ENCODE measurements at regions not wholly inside any gene's neighbourhood (a gene's known extent, or its start where the extent isn't known, plus 50 kb on each side); places are given as distances from the start of the nearest gene placed in this dataset.
"Not testable (repeated sequence)": the region's sequence is repeated elsewhere in the genome, so short reads cannot be mapped to it uniquely, and the experiment has no call there.

DNA sequence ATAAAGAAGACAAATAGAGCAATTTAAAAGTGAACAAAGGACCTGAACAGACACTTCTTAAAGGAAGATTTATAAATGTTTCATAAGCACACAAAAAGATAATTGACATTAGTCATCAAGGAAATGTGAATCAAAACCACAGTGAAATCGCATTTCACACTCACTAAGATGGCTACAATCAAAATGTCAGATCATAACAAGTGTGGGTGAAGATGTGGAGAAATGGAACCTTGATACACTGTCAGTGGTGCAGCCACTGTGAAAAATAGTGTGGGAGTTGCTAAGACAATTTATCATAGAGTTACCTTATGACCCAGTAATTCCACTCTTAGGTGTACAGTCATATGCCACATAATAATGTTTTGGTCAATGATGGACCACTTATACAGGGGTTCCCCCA, 54.5 kb upstream of the HTR4 start:
- DNase-seq (ENCODE audit: low read depth) = no peak

DNA sequence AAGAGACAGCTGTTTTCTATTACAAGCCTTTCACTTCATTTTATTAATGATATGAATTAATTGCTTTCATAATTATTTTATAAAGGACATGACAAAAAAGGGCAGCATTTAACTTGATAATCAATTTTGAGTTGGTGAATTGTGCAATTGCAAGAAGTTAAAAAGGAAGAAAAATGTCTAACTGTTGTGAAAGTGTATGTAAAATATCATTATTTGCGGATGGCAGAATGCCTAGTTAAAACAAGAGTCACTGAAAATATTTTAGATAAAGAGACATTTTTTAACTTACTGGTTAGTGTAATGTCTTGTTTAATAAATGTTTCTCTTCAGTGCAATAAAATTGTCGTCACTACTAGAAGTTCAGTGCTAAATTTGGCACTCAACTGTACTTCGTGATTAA, 57.6 kb upstream of the HTR4 start:
- no peak for DNase-seq (ENCODE audit: low read depth)

DNA sequence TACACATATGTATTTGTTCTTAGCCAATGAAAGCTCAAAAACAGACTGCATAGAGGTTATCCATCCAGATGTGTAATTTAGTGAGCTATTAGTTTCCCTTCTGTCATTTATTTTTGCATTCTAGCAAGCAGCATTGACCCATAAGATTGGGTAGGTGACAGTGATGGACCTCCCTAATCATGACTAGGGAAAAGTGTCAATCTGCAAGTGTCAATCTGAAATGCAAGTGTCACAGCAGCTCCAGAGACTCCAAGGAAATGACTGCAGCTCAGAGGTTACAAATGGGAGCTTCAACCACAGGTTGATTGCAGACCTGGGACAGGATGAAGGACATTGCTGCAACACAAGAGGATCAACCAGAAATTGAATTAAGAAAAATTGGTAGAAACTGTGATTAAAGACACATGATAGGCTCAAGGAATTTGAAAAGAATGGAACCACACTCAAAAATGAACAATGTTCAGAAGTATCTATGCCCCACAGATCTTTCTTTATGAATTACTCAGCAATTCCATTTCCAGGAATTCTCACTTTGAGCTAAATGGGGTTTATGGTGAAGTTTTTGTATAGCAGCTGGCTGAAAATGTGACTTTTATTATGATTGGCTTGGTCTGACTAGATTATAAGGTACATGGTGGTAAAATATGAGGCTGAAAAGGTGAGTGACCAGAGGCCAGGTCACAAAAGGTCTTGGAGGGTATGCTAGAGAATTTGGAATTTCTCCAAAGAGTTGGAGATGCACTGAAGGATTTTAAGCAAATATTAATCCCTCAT, 59.6 kb upstream of the HTR4 start:
- no peak for DNase-seq (ENCODE audit: low read depth)

DNA sequence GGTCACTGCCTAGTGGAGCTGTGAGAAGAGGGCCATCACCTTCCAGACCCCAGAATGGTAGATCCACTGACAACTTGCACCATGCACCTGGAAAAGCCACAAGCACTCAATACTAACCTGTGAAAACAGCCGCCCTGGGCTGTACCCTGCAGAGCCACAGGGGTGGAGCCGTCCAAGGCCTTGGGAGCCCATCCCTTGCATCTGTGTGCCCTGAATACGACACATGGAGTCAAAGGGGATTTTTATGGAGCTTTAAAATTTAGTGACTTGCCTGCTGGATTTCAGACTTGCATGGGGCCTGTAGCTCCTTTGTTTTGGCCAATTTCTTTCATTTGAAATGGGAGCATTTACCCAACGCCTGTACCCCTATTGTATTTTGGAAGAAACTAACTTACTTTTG, 62.4 kb upstream of the HTR4 start:
- DNase-seq (ENCODE audit: low read depth) = no peak

DNA sequence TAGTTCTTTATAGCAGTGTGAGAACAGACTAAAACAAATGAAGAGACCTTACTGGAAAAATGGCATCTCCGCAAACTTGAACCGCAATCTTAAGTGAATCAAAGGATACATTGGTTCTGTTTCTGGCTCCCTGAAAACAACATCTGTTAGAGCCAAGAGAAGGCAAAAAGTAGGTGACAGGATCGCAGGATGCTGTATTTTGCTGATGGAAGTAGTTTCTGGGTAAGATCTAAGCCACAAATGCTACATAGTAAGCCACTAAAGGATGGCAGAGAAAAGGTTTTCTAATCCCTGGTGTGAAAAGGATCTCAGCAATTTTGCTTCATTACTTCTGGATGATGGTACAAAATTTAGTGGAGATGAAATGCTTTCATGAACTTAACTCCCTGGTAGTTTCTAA, 63.3 kb upstream of the HTR4 start:
- DNase-seq (ENCODE audit: low read depth) = no peak

DNA sequence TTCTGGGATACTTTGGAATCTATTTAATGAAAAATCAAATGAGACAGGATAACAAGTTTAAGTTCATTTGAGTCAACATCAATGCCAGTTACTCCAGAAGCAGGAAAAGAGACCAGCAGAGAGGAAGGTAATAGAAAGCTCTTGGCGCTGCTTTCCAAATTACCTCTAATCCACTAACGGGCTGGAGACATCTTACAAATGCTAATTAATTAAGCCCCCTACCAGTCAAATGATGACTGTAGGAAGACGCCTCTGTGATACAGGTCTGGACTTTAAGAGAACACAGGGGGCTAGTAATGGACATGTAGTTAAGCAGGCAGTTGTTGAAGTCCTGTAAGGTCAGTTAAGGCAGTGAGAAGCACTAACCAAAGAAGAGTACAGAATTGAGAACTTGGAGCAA, 65.3 kb upstream of the HTR4 start:
- DNase-seq (ENCODE audit: low read depth) = no peak

DNA sequence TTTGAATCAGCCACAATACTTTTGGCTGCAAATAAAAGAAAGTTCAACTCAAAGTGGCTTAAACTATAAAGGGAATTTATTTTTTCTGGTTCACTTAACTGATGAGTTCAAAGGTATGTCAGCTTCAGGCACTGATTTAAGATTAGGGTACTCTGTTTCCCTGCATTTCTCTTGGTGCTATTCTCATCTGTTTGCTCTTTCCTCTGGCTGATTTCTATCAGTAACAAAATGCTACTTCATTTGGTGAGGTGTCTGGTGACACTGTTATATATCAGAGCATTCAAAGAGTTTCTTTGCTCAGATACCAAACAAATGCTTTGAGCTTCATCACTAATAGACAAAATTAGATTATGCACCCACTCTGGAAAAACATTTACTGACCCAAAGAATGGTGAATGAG, 65.9 kb upstream of the HTR4 start:
- DNase-seq (ENCODE audit: low read depth) = no peak

DNA sequence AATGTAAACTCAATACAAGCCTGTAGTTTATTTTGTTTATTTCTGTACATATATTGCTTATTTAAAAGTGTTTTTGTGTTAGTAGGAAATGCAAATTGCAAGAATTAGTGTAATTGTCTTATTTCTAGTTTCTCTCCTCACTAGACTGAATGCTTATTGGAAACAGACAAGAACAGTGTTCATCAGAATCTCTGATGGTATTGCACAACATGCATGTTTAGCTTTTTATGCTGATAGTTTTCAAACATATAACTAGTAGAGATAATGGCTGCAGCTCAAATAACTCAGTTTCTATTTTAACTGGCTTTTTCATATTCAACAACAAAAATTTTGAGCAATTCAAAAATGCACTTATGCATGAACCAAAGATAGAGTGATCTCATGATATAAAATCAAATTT, 68.8 kb upstream of the HTR4 start:
- no peak for DNase-seq (ENCODE audit: low read depth)

DNA sequence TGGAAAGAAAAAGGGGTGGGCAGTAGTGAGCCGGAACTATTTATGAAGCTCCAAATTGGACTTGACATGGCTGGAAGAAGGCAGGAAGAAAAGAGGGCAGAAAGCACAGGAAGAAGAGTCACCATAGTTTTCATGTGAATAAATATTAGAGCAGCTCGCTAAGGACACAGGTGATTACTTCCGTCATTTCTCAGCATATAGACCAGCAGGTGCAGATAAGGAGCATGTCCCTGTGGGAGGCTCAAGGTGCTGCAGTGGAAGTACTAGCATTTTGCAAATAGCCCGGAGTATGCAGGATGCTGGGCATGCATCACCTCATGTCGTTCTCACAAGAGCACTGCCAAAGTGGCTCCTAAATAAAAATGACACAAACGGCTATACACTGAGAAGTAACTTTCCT, 71.3 kb upstream of the HTR4 start:
- no peak for DNase-seq (ENCODE audit: low read depth)

DNA sequence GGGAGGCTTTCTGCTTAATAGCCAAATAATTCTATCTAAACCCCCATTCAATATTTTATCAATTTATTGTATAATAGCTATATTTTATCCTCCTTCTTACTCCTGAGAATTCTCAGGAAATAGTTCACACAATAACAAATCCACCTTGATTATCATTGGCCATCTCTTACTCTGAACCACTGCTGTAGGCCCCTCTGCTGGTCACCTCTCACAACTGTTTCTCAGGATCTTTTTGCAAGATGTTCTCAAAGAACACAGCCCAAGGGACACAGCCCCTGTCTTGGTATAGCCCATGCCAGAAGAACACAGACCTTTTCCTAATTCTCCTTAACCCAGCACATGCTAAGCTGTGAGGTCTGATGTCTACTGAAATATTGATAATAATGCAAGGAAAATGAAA, 74.9 kb upstream of the HTR4 start:
- no peak for DNase-seq (ENCODE audit: low read depth)

DNA sequence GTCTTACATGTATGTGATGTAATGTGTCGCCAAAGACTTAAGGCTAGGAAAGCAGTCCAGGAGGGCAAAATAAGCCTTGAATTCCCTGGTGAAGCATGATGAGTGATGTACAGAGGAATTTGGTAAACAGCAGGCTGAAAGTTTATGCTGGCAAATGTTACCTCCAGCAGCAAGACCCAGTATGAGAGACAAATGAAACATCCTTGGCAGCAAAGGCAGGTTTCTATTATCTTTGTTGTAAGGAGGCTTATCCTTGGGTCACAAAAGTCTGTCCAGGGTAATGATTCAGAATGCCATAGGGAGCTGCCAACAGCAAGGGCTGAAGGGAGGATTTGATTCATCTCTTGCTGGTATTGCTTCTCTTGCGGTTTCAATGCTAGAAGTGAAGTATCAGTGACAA, 75.9 kb upstream of the HTR4 start:
- DNase-seq (ENCODE audit: low read depth) = peak; percentile 20

DNA sequence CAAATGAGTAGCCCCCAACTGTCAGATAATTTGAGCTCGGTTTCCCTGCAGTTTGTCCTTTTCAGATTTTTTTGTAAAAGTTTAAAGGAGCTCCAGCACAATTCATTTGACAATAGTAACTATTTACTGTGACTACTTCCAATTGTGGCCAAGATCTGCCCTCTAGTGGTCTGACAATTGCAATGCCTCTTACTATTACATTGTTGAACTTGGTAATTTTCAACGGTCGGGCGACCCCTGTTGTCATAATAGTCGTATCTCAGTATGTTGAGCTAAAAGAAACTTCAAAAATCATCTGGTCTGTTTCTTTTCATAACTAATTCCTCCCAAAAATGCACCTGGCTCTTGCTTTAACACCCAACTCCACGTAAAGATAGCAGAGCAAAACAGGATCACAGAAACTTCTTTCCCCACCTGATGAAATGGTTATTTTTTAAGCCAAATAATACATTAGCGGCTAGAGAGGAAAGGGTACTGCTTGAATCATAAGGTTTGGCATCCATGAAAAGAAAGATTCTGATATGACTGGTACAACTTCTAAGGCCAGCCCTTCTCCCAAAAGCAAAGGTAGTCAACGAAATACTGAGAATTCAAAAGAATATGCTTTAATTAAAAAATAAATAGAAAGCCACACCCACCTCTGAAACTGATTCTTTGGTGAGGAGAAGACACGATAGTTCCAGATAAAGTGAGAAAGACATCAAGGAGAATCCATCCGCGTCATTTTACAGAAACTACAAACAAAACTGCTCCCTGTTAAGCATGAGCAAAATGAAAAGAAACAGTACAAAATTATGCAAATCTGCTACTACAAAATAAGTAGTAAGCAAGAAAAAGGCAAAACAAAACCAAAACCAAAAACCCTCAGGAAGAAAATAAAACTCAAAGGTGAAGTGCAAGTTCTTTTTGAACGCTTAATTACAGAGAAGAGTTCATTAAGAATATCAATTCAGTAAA, 76.9 kb upstream of the HTR4 start:
- DNase-seq (ENCODE audit: low read depth) = peak; percentile 57

DNA sequence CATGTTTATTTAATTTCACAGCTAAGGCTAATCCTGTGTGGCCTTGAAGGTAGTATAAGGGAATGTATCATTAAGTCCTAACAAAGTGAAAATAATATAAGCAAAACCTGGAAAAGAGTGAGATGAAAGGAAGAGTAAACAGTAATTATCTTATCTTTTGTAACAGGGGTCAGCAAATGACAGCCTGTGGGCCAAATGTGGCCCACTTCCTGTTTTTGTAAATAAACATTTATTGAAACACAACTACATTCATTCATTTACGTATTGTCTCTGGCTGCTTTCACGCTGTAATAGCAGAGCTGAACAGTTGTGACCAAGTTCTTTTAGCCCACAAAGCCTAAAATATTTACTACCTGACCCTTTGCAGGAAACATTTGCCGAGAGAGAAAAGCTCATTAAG, 78.4 kb upstream of the HTR4 start:
- DNase-seq (ENCODE audit: low read depth) = no peak

DNA sequence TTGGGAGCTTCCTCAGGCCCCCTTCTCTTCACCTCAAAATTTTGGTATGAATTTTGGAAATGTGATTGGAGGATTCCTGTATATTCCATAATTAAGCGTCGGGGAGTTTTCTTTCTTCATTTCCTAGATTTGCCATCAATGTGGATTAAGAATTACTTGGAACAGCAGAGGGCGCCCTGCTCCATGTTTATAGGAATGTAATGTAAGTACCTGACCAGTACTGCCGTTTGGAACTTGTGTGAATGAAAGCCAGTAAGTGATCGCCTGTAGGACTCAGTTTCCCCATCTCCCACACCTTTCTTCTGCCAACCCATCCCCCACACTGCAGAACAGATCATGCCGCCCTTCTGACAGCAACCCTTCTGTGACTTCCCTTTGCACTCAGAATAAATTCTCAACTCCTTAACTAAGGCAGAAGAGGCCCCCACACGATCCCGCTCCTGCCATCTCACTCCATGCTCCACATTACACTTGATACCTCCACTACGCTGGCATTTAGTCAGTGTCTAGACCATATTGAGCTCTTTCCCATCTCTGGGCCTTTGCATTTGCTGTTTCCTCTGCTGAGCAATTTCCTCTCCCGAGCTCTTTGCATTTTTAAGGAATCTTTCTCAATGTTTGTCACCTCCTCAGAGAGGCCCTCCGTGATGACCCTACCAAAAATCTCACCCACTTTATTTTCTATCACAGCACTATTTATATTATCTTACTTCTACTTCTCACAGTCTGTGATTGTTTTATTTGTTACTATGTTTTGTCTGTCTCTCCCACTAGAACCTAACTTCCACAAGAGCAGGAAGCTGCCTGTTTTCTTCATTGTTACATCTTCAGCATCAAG, 79.5 kb upstream of the HTR4 start:
- DNase-seq (ENCODE audit: low read depth) = peak; percentile 55

DNA sequence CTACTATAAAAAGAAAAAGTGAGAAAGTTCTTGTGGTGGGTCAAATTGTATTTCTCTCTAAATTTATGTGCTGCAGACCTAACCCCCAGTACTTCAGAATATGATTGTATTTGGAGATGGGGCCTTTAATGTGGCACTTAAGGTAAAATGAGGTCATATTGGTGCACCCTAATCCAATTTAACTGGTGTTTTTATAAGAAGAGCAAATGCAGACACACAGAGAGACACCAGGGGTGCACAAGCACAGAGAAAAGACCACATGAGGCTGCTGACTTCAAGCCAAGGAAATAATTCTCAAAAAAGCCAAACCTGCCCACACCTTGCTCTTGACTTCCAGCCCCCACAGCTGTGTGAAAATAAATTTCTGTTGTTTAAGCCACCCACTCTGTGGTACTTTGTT, 80.2 kb upstream of the HTR4 start:
- DNase-seq (ENCODE audit: low read depth) = no peak

DNA sequence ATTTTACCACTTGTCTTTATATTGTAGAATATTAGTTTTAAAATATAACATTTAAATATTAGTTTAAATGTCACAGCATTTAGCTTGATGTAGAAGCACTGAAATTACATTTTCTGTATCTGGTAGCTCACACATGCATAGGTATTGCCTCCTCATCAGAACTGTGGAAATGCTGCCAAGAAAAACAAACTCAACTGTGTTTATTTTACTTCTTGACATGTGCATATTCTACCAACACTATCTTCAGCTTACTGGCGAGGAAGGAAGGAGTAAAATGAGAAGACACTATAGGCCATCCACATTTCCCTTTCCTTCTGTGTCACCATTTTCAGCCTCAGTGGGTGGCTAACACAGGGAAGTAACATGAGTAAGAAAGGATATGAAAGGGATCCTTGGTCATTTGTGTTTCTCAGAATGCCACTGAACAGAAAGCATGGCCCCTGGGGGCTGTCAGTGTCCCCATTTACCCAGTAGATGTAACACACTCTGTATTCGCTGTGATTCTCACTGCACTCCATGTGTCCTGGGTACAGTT, 81.0 kb upstream of the HTR4 start:
- no peak for DNase-seq (ENCODE audit: low read depth)

DNA sequence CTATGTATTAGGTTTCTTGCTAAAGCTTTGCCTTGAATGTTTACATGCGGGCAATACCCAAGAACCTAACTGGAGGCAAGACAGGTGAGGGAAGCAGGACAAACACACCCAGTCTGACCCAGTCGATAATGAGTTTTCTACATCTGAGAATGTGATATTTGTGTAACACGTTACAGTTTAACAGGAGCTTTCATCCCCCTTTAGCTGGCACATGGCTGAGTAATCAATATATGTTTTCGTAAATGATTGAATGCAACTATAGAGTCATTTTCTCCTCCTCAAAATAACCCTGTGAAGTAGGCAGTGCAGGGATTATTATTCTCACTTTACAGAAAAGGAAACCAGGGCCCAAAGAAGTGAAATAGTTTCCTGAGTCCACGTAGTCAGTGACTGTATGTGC, 84.7 kb upstream of the HTR4 start:
- no peak for DNase-seq (ENCODE audit: low read depth)

DNA sequence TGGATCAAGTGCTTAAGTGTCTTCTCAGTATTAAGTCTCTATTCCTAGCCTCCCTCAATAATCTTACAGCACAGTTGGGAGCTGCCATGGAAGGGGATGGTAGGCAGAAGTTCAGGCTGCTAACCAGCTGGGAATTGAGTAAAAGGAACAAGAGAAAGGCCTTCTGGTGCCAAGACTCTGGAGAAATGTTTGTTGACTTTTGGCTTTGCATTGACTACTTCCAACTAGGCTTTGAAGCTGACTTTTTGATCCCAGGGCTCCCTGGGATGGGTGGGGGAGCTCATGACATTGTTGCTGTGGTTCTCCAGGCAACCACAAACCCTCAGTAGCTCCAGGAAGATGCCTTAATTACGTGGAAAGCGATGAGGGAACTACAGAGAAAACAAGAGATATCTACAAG, 85.2 kb upstream of the HTR4 start:
- no peak for DNase-seq (ENCODE audit: low read depth)

DNA sequence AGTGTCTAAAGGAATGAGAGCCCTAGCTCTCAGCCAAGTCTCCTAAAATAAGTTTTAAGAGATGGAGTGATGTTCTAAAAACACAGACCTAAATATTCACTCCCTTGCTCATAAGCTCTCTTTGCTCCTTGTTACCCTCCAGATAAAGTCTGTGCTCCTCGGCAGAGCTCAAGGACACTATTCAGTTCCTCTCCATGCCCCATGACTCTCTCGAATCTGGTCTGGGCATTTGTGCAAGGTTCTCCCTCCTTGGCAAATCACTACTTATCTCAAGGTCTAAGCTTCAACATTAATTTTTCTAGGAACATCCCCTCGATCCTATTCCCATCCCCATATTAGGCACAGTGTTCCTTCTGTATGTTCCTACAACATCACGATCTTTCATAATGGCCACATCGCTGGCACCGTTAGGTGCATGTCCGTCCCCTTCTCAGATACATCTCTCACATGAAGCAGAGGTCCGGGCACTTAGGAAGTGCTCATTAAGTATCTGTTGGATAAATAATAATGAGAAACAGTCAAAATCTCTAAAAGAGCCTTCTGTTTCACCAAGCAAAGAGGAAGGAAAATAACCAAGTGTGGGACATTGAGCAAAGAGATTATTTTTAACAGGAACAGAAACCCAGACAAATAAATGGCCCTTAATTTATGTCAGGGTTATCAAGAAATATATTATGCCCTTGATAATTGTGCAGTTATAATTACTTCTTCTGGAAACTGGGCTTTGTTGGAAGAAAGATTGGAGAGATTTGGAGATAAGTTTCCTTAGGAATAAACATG, 85.9 kb upstream of the HTR4 start:
- no peak for DNase-seq (ENCODE audit: low read depth)

DNA sequence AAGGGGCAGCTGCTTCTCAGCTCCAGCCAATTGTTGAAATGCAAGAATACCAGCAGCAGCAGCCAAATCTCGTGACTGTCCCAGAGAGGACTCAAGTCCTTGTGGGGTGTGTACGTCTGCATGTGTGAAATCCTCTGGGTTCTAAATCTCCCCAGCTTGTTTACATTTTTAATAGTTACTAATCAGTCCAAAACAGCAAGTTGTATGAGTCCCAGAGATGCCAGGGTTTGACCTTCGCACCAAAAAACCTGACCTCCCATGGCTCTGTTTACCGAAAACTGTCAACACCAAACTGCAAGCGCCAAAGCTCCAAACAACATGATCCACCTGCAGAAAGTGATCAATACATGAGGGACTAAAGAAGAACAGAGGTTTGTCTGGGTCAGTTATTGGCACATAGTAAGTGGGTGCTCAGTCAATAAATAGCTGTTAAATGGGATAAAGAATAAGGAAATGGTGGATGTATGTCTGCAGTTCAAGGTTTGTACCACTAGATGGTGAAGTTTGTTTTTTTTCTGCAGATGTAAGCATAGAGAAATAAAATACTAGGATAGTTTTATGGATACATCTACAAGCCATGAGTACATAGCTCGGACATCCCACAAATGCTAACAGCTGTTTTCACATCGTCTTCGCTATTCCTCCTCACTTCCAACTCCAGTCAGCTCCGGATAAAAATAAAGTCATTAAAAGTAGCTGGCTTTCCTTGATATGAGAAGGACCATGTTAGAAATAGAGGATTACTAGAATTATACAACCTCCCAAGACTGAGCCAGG, 85.3 kb upstream of the ADRB2 start:
- peak; percentile 42 for DNase-seq (ENCODE audit: low read depth)

DNA sequence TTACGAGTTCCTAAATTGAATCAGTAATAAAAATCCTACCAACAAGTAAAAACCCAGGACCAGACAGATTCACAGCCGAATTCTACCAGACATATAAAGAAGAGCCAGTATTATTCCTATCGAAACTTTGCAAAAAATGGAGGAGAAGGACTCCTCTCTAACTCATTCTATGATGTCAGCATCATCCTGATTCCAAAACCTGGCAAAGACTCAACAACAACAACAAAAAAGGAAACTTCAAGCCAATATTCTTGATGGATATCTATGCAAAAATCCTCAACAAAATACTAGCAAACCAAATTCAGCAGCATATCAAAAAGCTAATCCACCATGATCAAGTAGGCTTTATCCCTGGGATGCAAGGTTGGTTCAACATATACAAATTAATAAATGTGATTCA, 84.6 kb upstream of the ADRB2 start:
- not testable (repeated sequence) for DNase-seq (ENCODE audit: low read depth)
